ENCODE measurements at regions not wholly inside any gene's neighbourhood (a gene's known extent, or its start where the extent isn't known, plus 50 kb on each side); places are given as distances from the start of the nearest gene placed in this dataset.

DNA sequence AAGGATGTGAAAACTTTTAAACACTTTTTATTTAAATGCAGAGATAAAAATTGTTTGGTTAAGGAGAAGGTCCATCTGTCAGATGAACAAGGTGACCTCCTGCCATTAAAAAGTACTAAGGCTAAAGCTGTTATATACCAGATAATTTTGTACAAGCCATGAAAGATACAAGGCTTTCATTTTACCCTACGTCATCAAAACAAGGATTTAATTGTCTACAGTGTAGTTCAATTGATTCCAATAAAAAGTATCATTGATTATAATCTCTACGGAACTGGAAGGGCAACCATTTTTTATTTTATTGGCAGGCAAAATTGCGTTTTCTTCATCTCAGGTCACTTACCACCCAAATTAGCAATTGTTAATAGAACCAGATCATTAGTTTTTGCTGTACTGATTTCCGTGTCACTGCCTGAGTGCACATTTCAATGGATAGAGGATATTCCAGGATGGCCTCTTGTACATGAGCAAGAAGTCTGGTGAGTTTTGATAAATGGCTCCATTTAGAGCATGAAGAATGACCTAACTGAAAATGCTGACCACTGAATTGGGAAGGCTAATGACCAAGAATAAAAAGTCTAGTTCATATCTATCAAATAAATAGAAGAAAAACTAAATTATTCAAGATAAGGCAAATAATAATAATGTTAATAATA is 564.9 kb downstream of the JRKL start:
- in situ Hi-C loops (cut with MboI), result no loop called here

More for the DNA sequence above, 564.9 kb downstream of the JRKL start:
- Histone ChIP-seq H3K27me3 (ENCODE audit: control insufficient read depth in 2 of 2, insufficient read depth in 2 of 2, low read length in 2 of 2) (no peaks in the 10 kb centered on the region), H3K9me3 (replicated peaks; ENCODE audit: control insufficient read depth, insufficient read depth, low read depth, low read length) (no peaks in the 10 kb centered on the region), H3K4me1 (replicated peaks in 1 of 2; ENCODE audit: control insufficient read depth in 2 of 2, insufficient read depth in 2 of 2, low read length in 2 of 2) (no peaks in the 10 kb centered on the region), H3K4me3 (no peak overlapping the region), H2AFZ (ENCODE audit: low read depth, low read length) (no peak overlapping the region), H3K79me2 (ENCODE audit: control insufficient read depth, insufficient read depth, low read length) (no peaks in the 10 kb centered on the region), H3K9ac (ENCODE audit: insufficient read depth in 1 of 2, low read depth in 2 of 2, low read length in 2 of 2) (no peak overlapping the region), H3K9me1 (ENCODE audit: control insufficient read depth, insufficient read depth, low read length) (no peaks in the 10 kb centered on the region), H4K20me1 (replicated peaks; ENCODE audit: control insufficient read depth, insufficient read depth, low read length) (no peaks in the 10 kb centered on the region), H3K36me3 (ENCODE audit: control insufficient read depth, insufficient read depth, low read length) (no peaks in the 10 kb centered on the region), H3K4me2 (ENCODE audit: insufficient read depth, low read length) (no peak overlapping the region), H3K27ac (ENCODE audit: extremely low read depth, low read depth, low read length) (no peak overlapping the region)
- 10% methylated on average over 4 of the region's 4 CpGs for WGBS (ENCODE audit: insufficient coverage, low coverage, missing lambda C conversion rate)
- no peak for TF ChIP-seq SRSF9 (IDR thresholded peaks at IDR 0.05; ENCODE audit: borderline replicate concordance, low read depth, low read length)
- TF ChIP-seq CCAR2 (IDR thresholded peaks at IDR 0.05; ENCODE audit: low read depth, low read length), result no peak
- no peak for TF ChIP-seq ERF (CRISPR knock-in tag; IDR thresholded peaks at IDR 0.05)
- TF ChIP-seq, protein P1, sequence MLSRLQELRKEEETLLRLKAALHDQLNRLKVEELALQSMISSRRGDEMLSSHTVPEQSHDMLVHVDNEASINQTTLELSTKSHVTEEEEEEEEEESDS (CRISPR knock-in tag; IDR thresholded peaks at IDR 0.05), result no peak
- TF ChIP-seq RFX1 (IDR thresholded peaks at IDR 0.05), result no peak
- TF ChIP-seq, protein P2, sequence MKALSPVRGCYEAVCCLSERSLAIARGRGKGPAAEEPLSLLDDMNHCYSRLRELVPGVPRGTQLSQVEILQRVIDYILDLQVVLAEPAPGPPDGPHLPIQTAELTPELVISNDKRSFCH (CRISPR knock-in tag; IDR thresholded peaks at IDR 0.05), result no peak
- TF ChIP-seq, protein P2 (tag; IDR thresholded peaks at IDR 0.05), result no peak
- TF ChIP-seq, protein P3, sequence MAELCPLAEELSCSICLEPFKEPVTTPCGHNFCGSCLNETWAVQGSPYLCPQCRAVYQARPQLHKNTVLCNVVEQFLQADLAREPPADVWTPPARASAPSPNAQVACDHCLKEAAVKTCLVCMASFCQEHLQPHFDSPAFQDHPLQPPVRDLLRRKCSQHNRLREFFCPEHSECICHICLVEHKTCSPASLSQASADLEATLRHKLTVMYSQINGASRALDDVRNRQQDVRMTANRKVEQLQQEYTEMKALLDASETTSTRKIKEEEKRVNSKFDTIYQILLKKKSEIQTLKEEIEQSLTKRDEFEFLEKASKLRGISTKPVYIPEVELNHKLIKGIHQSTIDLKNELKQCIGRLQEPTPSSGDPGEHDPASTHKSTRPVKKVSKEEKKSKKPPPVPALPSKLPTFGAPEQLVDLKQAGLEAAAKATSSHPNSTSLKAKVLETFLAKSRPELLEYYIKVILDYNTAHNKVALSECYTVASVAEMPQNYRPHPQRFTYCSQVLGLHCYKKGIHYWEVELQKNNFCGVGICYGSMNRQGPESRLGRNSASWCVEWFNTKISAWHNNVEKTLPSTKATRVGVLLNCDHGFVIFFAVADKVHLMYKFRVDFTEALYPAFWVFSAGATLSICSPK (IDR thresholded peaks at IDR 0.05; ENCODE audit: borderline replicate concordance), result no peak
- TF ChIP-seq ZNF12 (CRISPR knock-in tag; IDR thresholded peaks at IDR 0.05), result no peak
- no peak for TF ChIP-seq MCM5 (IDR thresholded peaks at IDR 0.05; ENCODE audit: low read depth)
- no peak for ATAC-seq
- CTCF ChIA-PET (ENCODE audit: low intra/inter-chr PET ratio), result no interaction called here
- intact Hi-C loops (cut with micrococcal nuclease), result no loop called here
- BruUV-seq (replicated peaks), result no TSS peak
- POLR2A ChIA-PET, result no interaction called here
- no peak for FAIRE-seq
- no peak for DNase-seq (ENCODE audit: extremely low read depth in 1 of 4, low spot score in 3 of 4)

Data from K562 (cell line).